ENCODE measurements at regions not wholly inside any gene's neighbourhood (a gene's known extent, or its start where the extent isn't known, plus 50 kb on each side); places are given as distances from the start of the nearest gene placed in this dataset.

- TF ChIP-seq POLR2AphosphoS5 (IDR thresholded peaks at IDR 0.05; ENCODE audit: borderline replicate concordance, low read depth, low read length) (no peak), EZH2 (IDR thresholded peaks at IDR 0.05) (no peak), FOXP2 (optimal IDR thresholded peaks at IDR 0.05; ENCODE audit: control extremely low read depth, extremely low read length, insufficient read depth) (no peak)
- Histone ChIP-seq H3K36me3 (ENCODE audit: insufficient read depth, low read length) (no peaks in the 10 kb centered on the region), H3K9ac (ENCODE audit: insufficient read length) (no peak overlapping the region), H3K9me3 (ENCODE audit: low read depth, low read length) (no peaks in the 10 kb centered on the region), H3K27ac (no peak overlapping the region), H3K4me3 (no peak overlapping the region)
- DNase-seq (ENCODE audit: low read depth, low spot score), result no peak
Observed at GRCh38 chr10:62657244-62657835, 147.2 kb upstream of the ADO start.

- DNase-seq (ENCODE audit: low read depth, low spot score), result no peak
- H3K9me3 ChIP-seq (ENCODE audit: low read depth, low read length), result no peaks in the 10 kb centered on the region
- no peaks in the 10 kb centered on the region for H3K36me3 ChIP-seq (ENCODE audit: insufficient read depth, low read length)
Observed at GRCh38 chr10:62658516-62658915, 146.0 kb upstream of the ADO start.

GRCh38 chr10:62661143-62661542, 143.4 kb upstream of the ADO start:
- Histone ChIP-seq H3K27ac (no peak overlapping the region), H3K4me3 (no peak overlapping the region), H3K9ac (ENCODE audit: insufficient read length) (no peak overlapping the region), H3K36me3 (ENCODE audit: insufficient read depth, low read length) (no peaks in the 10 kb centered on the region), H3K9me3 (ENCODE audit: low read depth, low read length) (no peaks in the 10 kb centered on the region)
- DNase-seq (ENCODE audit: low read depth, low spot score), result no peak
- no peak for TF ChIP-seq EZH2 (IDR thresholded peaks at IDR 0.05)

More at GRCh38 chr10:62658516-62658915, 146.0 kb upstream of the ADO start:
- H3K27ac ChIP-seq, result no peak overlapping the region
- H3K4me3 ChIP-seq, result no peak overlapping the region
- H3K9ac ChIP-seq (ENCODE audit: insufficient read length), result no peak overlapping the region
- TF ChIP-seq POLR2AphosphoS5 (IDR thresholded peaks at IDR 0.05; ENCODE audit: borderline replicate concordance, low read depth, low read length) (no peak), EZH2 (IDR thresholded peaks at IDR 0.05) (no peak), FOXP2 (optimal IDR thresholded peaks at IDR 0.05; ENCODE audit: control extremely low read depth, extremely low read length, insufficient read depth) (no peak)

GRCh38 chr10:62662486-62662885, 142.0 kb upstream of the ADO start:
- H3K36me3 ChIP-seq (ENCODE audit: insufficient read depth, low read length), result no peaks in the 10 kb centered on the region
- no peak for TF ChIP-seq POLR2AphosphoS5 (IDR thresholded peaks at IDR 0.05; ENCODE audit: borderline replicate concordance, low read depth, low read length)
- no peak for TF ChIP-seq FOXP2 (optimal IDR thresholded peaks at IDR 0.05; ENCODE audit: control extremely low read depth, extremely low read length, insufficient read depth)
- no peak for TF ChIP-seq EZH2 (IDR thresholded peaks at IDR 0.05)
- no peak overlapping the region for H3K9ac ChIP-seq (ENCODE audit: insufficient read length)
- H3K9me3 ChIP-seq (ENCODE audit: low read depth, low read length), result no peaks in the 10 kb centered on the region
- DNase-seq (ENCODE audit: low read depth, low spot score), result no peak
- no peak overlapping the region for H3K4me3 ChIP-seq
- H3K27ac ChIP-seq, result no peak overlapping the region

GRCh38 chr10:62665771-62666170, 138.7 kb upstream of the ADO start:
- H3K9me3 ChIP-seq (ENCODE audit: low read depth, low read length), result no peaks in the 10 kb centered on the region
- no peak for TF ChIP-seq FOXP2 (optimal IDR thresholded peaks at IDR 0.05; ENCODE audit: control extremely low read depth, extremely low read length, insufficient read depth)
- no peak for TF ChIP-seq EZH2 (IDR thresholded peaks at IDR 0.05)
- TF ChIP-seq POLR2AphosphoS5 (IDR thresholded peaks at IDR 0.05; ENCODE audit: borderline replicate concordance, low read depth, low read length), result no peak
- no peak overlapping the region for H3K27ac ChIP-seq
- no peaks in the 10 kb centered on the region for H3K36me3 ChIP-seq (ENCODE audit: insufficient read depth, low read length)
- H3K9ac ChIP-seq (ENCODE audit: insufficient read length), result no peak overlapping the region
- no peak overlapping the region for H3K4me3 ChIP-seq
- DNase-seq (ENCODE audit: low read depth, low spot score), result no peak

GRCh38 chr10:62666275-62666674, 138.2 kb upstream of the ADO start:
- H3K36me3 ChIP-seq (ENCODE audit: insufficient read depth, low read length), result no peaks in the 10 kb centered on the region
- H3K4me3 ChIP-seq, result no peak overlapping the region
- DNase-seq (ENCODE audit: low read depth, low spot score), result no peak
- no peak overlapping the region for H3K9ac ChIP-seq (ENCODE audit: insufficient read length)
- no peak for TF ChIP-seq FOXP2 (optimal IDR thresholded peaks at IDR 0.05; ENCODE audit: control extremely low read depth, extremely low read length, insufficient read depth)
- TF ChIP-seq EZH2 (IDR thresholded peaks at IDR 0.05), result no peak
- no peak for TF ChIP-seq POLR2AphosphoS5 (IDR thresholded peaks at IDR 0.05; ENCODE audit: borderline replicate concordance, low read depth, low read length)
- H3K27ac ChIP-seq, result no peak overlapping the region
- H3K9me3 ChIP-seq (ENCODE audit: low read depth, low read length), result no peaks in the 10 kb centered on the region

GRCh38 chr10:62669341-62669740, 135.2 kb upstream of the ADO start:
- Histone ChIP-seq H3K36me3 (ENCODE audit: insufficient read depth, low read length) (no peaks in the 10 kb centered on the region), H3K9me3 (ENCODE audit: low read depth, low read length) (no peaks in the 10 kb centered on the region), H3K4me3 (no peak overlapping the region), H3K9ac (ENCODE audit: insufficient read length) (no peak overlapping the region), H3K27ac (no peak overlapping the region)
- TF ChIP-seq FOXP2 (optimal IDR thresholded peaks at IDR 0.05; ENCODE audit: control extremely low read depth, extremely low read length, insufficient read depth), result no peak
- no peak for DNase-seq (ENCODE audit: low read depth, low spot score)

- no peak overlapping the region for H3K4me3 ChIP-seq
- TF ChIP-seq FOXP2 (optimal IDR thresholded peaks at IDR 0.05; ENCODE audit: control extremely low read depth, extremely low read length, insufficient read depth) (no peak), POLR2AphosphoS5 (IDR thresholded peaks at IDR 0.05; ENCODE audit: borderline replicate concordance, low read depth, low read length) (no peak), EZH2 (IDR thresholded peaks at IDR 0.05) (no peak)
- no peak for DNase-seq (ENCODE audit: low read depth, low spot score)
- H3K9ac ChIP-seq (ENCODE audit: insufficient read length), result no peak overlapping the region
- H3K36me3 ChIP-seq (ENCODE audit: insufficient read depth, low read length), result no peaks in the 10 kb centered on the region
- no peaks in the 10 kb centered on the region for H3K9me3 ChIP-seq (ENCODE audit: low read depth, low read length)
- no peak overlapping the region for H3K27ac ChIP-seq
Observed at GRCh38 chr10:62671104-62671503, 133.4 kb upstream of the ADO start.

GRCh38 chr10:62681211-62681940, 123.1 kb upstream of the ADO start:
- TF ChIP-seq POLR2AphosphoS5 (IDR thresholded peaks at IDR 0.05; ENCODE audit: borderline replicate concordance, low read depth, low read length) (no peak), FOXP2 (optimal IDR thresholded peaks at IDR 0.05; ENCODE audit: control extremely low read depth, extremely low read length, insufficient read depth) (no peak), EZH2 (IDR thresholded peaks at IDR 0.05) (no peak)
- no peak overlapping the region for H3K9ac ChIP-seq (ENCODE audit: insufficient read length)

More at GRCh38 chr10:62681211-62681940, 123.1 kb upstream of the ADO start:
- Histone ChIP-seq H3K9me3 (ENCODE audit: low read depth, low read length) (no peaks in the 10 kb centered on the region), H3K27ac (no peak overlapping the region), H3K4me3 (no peak overlapping the region), H3K36me3 (ENCODE audit: insufficient read depth, low read length) (no peaks in the 10 kb centered on the region)
- no peak for DNase-seq (ENCODE audit: low read depth, low spot score)
